HG03045 (cell line): ENCODE measurements at regions not wholly inside any gene's neighbourhood (a gene's known extent, or its start where the extent isn't known, plus 50 kb on each side); places are given as distances from the start of the nearest gene placed in this dataset.
"Not testable (repeated sequence)": the region's sequence is repeated elsewhere in the genome, so short reads cannot be mapped to it uniquely, and the experiment has no call there.

Source experiments
- ATAC-seq: cut with Tn5 transposase; IDR thresholded peaks from one replicate; pipeline ENCODE4 v1.9.1; 2021; ENCODE audit warnings: mild to moderate bottlenecking, moderate library complexity; ENCODE audit not compliant: unreplicated experiment

GRCh38 chr6:140537211-140537610, 1162.8 kb upstream of the CITED2 start:
- no peak for ATAC-seq

- ATAC-seq: no peak
These were observed 1161.1 kb upstream of the CITED2 start for GRCh38 chr6:140535511-140535910.

GRCh38 chr6:140533526-140533925, 1159.1 kb upstream of the CITED2 start:
- ATAC-seq: no peak

DNA sequence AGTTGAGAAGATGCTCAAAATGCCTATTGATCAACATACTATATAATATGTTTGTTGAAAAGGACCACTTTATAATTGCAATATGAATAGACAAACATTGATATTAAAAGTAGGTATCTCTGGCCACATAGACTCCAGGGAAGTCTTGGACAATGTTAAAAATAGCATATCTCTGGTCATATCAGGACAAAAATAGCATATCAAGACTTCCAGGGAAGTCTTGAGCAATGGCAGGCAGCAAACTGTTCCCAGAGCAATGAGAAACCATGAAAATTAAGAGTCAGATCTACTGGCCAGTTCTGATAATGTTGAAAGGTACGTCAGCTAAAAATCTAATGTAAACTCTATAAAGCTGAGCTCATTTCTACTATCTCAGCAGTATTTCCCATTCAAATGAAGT, 1130.3 kb upstream of the CITED2 start:
- no peak for ATAC-seq

GRCh38 chr6:140500849-140501248, 1126.4 kb upstream of the CITED2 start:
- ATAC-seq: no peak

GRCh38 chr6:140499607-140500006, 1125.2 kb upstream of the CITED2 start:
- no peak for ATAC-seq

DNA sequence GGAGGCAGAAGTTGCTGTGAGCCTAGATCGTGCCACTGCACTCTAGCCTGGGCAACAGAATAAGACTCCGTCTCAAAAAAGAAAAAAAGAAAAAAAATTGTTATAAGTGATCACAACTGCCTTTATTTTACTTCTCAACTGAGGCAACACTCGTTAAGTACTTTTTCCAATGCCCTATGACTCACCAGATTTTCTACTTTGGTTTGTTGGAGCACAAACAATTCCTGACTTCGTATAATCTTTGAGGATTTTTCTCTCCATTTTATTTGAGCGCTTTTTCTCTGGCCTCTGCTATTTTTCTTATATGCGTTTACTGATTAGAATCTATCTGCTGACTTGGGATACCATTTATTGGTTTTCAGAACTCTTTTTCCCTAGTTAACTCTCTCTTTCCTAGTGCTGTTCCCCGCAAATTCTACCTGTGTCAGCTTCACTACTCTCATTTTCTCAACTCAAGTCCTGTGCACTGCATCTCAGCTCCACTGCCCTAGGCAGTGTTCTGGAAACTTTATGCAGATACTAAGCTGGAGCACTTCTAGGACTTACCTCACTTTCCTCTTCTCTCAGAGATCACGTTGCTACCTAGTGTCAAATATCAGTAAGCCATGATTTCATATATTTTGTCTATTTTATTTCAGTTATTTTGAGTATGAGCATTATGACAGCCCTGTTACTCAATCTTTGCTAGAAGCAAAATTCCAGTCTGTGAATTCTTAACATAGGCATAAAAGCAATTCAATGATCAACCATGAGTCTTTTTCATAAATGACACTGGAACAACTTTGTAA, 1120.1 kb upstream of the CITED2 start:
- no peak for ATAC-seq

DNA sequence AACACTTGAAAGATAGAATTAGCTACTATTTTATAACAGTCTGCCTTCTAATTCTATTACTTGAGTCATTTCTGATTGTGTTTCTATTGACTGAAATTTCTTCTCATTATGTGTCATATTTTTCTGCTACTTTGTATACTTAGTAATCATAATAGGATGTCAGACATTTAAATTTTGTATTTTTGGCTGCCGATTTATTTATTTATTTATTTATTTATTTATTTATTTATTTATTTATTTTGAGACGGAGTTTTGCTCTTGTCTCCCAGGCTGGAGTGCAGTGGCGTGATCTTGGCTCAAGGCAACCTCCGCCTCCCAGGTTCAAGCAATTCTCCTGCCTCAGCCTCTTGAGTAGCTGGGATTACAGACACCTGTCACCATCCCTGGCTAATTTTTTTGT, 1119.0 kb upstream of the CITED2 start:
- not testable (repeated sequence) for ATAC-seq

GRCh38 chr6:140490081-140490480, 1115.6 kb upstream of the CITED2 start:
- no peak for ATAC-seq

DNA sequence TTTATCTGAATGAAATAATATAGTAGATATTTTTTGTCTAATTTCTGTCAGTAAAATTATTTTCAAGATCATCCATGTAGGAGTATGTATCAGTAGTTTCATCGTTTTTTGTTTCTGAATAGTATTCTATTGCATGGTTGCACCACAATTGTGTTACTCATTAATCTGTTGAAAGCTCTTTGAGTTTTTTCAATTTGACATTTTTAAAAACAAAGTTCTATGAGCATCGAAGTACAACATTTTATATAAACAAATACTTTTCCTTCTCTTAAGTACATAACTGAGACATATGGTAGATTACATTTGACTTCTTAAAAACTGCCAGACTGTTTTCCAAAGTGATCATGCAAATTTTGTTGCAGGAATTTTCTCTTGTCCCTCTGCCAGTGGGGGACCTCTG, 1113.1 kb upstream of the CITED2 start:
- no peak for ATAC-seq

DNA sequence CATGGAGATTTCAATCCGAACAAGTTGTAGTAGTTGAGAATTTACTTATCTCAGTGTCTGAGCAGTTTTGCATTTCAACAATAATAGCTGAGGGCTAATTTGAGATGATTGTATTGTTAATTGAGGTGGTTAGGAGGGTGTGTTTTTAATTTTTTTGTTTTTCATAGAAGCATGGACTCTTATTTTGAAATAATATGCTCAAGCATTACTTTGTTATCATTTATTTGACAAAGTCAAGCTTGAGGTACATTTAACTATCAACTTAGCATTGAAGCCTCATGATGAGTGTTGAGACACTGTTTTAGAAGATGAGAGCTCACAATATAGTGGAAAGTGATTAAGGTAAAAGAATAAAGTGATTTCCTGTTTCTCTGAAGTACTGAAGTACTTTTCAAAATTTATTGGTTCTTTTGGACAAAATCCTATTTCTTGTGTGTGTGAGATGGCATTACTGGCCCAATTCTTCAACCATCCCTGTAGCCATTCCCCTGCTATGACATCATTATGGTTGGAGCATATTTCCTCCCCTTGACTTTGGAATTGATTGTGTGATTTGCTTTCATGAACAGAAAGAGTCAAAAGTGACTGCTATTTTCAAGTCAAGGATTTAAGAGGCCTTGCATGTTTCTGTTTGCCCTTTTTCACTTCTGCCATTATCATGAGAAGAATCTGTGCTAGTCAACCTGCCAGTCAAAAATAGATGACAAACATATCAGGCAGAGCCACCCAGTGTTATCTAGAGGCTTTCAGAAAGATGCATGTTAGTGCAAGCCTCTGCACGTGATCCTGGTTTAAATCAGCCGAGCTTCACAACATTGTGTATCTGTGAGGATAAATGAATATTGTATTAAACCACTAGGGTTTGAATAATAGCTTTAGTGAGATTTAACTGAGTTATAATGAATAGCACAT, 1112.3 kb upstream of the CITED2 start:
- ATAC-seq: no peak

- ATAC-seq: peak; percentile 61
These were observed 1111.4 kb upstream of the CITED2 start for GRCh38 chr6:140485740-140486449.

- no peak for ATAC-seq
These were observed 1106.4 kb upstream of the CITED2 start for GRCh38 chr6:140480852-140481251.

DNA sequence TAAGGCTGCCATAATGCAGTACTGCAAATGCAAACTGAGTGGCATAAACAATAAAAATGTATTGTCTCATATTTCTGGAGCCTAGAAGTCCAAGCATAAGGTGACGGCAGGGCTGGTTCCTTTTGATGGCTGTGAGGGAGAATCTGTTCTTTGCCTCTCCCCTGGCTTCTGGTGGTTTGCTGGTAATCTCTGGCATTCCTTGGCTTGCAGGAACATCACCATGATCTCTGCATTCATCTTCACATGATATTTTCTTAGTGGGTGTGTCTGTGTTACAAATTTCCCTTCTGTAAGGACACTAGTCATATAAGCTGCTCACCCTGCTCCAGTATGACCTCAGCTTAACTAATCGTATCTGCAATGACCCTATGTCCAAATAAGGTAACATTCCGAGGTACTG, 1104.2 kb upstream of the CITED2 start:
- no peak for ATAC-seq

GRCh38 chr6:140475086-140475485, 1100.6 kb upstream of the CITED2 start:
- no peak for ATAC-seq

- ATAC-seq: no peak
These were observed 1090.3 kb upstream of the CITED2 start for GRCh38 chr6:140464720-140465119.

GRCh38 chr6:140463312-140463710, 1088.9 kb upstream of the CITED2 start:
- ATAC-seq: no peak

GRCh38 chr6:140462453-140463311, 1088.2 kb upstream of the CITED2 start:
- no peak for ATAC-seq

- no peak for ATAC-seq
These were observed 1087.6 kb upstream of the CITED2 start for GRCh38 chr6:140462076-140462452.

- no peak for ATAC-seq
These were observed 1085.8 kb upstream of the CITED2 start for GRCh38 chr6:140460267-140460666.
